ENCODE measurements at regions not wholly inside any gene's neighbourhood (a gene's known extent, or its start where the extent isn't known, plus 50 kb on each side); places are given as distances from the start of the nearest gene placed in this dataset.

- no peak for DNase-seq (ENCODE audit: low read depth)
- no peak for TF ChIP-seq CTCF (IDR thresholded peaks at IDR 0.05; ENCODE audit: insufficient read depth, low read depth, low read length)
- H3K4me3 ChIP-seq (ENCODE audit: low read depth, low read length): no peak overlapping the region
Measured at GRCh38 chr21:38036016-38036415, 119.8 kb upstream of the KCNJ6 start.

GRCh38 chr21:38037416-38037815, 121.2 kb upstream of the KCNJ6 start:
- DNase-seq (ENCODE audit: low read depth): peak; percentile 5
- TF ChIP-seq CTCF (IDR thresholded peaks at IDR 0.05; ENCODE audit: insufficient read depth, low read depth, low read length): no peak
- H3K4me3 ChIP-seq (ENCODE audit: low read depth, low read length): no peak overlapping the region

GRCh38 chr21:38039369-38039768, 123.1 kb upstream of the KCNJ6 start:
- H3K4me3 ChIP-seq (ENCODE audit: low read depth, low read length): no peak overlapping the region
- no peak for TF ChIP-seq CTCF (IDR thresholded peaks at IDR 0.05; ENCODE audit: insufficient read depth, low read depth, low read length)
- no peak for DNase-seq (ENCODE audit: low read depth)

DNA sequence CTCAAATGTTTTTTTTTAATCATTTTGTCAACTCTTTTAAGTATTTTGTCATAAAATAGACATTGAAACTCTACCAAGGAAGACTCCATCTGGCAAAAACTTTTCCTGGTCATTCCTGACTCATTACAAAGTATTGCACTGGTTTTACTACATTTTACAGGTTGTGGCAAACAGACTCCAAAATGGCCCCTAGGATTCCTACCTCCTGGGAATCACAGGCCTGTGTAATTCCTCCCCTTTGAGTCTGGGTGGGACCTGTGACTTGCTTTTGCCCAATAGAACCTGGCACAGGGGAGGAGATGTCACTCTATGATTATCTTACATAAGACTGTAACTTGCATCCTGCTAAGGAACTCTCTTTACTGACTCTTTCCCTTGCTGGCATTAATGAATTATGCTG, 123.6 kb upstream of the KCNJ6 start:
- H3K4me3 ChIP-seq (ENCODE audit: low read depth, low read length): no peak overlapping the region
- TF ChIP-seq CTCF (IDR thresholded peaks at IDR 0.05; ENCODE audit: insufficient read depth, low read depth, low read length): no peak
- DNase-seq (ENCODE audit: low read depth): no peak

DNA sequence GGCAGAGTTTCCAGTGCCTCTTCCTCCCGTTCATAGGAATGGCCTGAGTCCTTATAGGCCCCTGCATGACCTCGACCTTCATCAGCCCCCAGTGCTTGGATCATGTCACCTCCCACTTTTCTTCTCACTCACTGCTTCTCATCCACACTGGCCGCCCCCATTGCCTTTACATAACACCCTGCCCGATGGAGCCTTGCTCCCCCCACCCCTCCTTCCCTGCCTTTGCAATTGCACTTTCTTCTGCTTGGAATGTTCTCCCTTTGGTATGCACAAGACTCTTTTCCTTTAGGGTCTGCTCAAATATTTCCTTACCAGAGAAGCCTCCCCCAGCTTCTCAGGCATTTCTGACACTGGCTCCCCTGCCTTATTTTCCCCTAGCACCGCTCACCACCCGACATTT, 125.2 kb upstream of the KCNJ6 start:
- no peak for TF ChIP-seq CTCF (IDR thresholded peaks at IDR 0.05; ENCODE audit: insufficient read depth, low read depth, low read length)
- DNase-seq (ENCODE audit: low read depth): no peak
- no peak overlapping the region for H3K4me3 ChIP-seq (ENCODE audit: low read depth, low read length)

GRCh38 chr21:38042246-38042645, 126.0 kb upstream of the KCNJ6 start:
- no peak for DNase-seq (ENCODE audit: low read depth)
- no peak for TF ChIP-seq CTCF (IDR thresholded peaks at IDR 0.05; ENCODE audit: insufficient read depth, low read depth, low read length)

GRCh38 chr21:38048167-38048566, 131.9 kb upstream of the KCNJ6 start:
- DNase-seq (ENCODE audit: low read depth): no peak
- no peak overlapping the region for H3K4me3 ChIP-seq (ENCODE audit: low read depth, low read length)
- TF ChIP-seq CTCF (IDR thresholded peaks at IDR 0.05; ENCODE audit: insufficient read depth, low read depth, low read length): no peak

More at GRCh38 chr21:38042246-38042645, 126.0 kb upstream of the KCNJ6 start:
- no peak overlapping the region for H3K4me3 ChIP-seq (ENCODE audit: low read depth, low read length)

Data from fibroblast of villous mesenchyme (primary cell).